ENCODE measurements at regions not wholly inside any gene's neighbourhood (a gene's known extent, or its start where the extent isn't known, plus 50 kb on each side); places are given as distances from the start of the nearest gene placed in this dataset.

DNA sequence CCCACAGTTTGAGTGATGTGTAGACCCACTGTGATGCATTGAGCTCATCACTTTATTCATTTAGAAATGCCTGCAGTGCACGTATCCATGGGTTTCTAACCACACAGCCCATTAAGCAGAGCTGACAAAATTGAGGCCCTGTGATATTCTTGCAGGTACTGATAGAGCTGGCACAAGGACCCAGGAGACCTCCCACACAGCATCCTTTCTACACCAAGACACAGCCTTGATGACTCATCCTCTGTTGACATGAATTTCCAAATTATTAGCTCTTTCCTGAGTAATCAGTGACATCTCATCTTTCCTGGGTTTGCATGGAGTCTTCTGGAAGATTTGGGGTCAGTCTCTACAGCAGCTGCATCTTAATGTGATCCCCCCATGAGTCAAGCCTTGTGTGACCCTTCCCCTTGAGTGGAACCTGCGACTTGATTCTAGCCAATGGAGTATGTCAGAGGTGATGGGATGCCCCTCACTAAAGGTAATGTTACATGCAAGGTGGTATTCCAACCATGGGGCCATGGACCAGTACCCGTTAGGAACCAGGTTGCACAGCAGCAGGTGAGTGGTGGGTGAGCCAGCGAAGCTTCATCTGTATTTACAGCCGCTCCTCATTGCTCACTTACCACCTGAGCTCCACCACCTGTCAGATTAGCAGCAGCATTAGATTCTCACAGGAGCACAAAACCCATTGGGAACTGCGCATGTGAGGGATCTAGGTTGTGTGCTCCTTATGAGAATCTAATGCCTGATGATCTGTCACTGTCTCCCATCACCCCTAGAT lies 181.1 kb upstream of the ARL4C start:
- DNase-seq (ENCODE audit: low read depth in 1 of 2, low spot score in 1 of 2), result no peak

DNA sequence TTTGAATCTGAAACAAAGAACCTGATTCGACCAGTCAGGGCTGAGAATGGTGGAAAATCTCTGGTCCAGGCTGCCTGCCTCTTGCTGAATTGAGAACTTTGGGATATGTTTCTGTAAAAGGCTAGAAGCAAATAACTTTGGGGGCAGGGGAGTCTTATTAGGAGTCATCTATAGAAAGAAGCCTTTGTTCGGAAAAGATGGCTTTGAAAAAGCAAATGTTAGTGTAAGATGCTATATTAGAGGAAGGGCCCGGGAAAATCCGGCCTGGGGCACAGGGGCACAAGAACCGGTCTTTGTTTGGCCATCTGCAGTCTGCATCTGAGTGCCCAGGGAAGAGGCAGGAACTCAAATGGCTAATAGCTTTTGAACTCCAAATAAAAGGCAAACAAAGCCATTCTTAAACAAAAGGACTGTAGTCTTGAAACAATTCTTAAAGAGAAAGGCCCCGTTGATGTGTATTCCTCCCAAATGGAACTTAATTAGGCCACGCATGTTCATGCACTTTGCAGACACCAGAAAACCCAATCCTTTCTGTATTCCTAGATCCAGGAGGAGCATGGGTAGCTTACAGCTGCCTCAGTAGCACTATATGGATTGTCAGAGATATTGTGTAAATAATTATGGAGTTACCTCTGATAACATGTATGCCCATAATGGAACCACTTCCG lies 180.0 kb upstream of the ARL4C start:
- DNase-seq (ENCODE audit: low read depth in 1 of 2, low spot score in 1 of 2), result no peak

DNA sequence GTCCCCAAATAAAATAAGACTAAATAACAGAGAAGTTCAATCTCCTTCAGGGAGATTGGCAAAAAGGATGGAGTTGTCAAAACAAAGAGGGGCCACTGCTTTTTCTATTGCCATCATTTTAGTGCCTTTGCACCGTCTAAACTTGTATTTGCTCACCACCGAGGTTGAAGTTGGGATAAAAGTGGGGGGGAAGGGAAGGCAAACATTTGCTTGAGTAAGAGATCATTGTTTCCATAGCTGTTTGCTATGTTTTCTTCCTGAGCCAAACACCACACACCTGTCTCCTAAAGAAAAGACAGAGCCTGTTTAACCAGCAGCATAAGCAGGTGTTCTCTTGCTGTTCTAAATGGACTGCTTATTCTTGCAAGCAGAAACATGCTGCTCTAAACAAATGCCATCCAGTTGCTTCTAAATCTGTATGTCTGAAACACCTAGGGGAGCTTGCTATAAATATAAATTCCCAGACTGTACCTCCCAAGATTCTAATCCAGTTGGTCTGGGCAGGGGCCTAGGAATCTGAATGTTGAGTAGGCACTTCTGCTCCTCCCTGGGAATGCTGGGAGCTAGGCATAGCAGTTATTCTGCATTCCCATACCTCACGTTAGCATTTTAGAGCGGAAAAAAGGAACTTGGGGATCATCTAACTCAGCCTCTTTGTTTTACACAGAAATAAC lies 179.4 kb upstream of the ARL4C start:
- no peak for DNase-seq (ENCODE audit: low read depth in 1 of 2, low spot score in 1 of 2)

DNA sequence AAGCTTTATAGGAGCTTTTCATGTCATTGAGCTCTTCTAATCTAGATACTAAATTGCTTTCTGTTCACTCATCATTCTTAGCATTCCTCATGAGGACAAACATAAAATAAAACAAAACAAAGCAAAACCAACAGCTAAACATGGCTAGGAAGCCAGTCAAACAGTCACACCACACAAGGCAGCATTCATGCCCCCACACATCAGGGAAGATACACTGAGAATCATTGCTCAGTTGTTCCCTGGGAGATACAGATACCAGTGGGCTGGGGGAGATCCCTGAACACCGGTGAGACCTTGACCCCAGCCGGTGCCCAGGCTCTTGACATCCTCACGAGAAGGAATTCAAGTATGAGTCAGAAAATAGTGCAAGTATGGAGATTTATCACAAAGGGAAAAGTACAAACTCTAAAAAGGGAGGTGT lies 177.9 kb upstream of the ARL4C start:
- DNase-seq (ENCODE audit: low read depth in 1 of 2, low spot score in 1 of 2), result no peak

DNA sequence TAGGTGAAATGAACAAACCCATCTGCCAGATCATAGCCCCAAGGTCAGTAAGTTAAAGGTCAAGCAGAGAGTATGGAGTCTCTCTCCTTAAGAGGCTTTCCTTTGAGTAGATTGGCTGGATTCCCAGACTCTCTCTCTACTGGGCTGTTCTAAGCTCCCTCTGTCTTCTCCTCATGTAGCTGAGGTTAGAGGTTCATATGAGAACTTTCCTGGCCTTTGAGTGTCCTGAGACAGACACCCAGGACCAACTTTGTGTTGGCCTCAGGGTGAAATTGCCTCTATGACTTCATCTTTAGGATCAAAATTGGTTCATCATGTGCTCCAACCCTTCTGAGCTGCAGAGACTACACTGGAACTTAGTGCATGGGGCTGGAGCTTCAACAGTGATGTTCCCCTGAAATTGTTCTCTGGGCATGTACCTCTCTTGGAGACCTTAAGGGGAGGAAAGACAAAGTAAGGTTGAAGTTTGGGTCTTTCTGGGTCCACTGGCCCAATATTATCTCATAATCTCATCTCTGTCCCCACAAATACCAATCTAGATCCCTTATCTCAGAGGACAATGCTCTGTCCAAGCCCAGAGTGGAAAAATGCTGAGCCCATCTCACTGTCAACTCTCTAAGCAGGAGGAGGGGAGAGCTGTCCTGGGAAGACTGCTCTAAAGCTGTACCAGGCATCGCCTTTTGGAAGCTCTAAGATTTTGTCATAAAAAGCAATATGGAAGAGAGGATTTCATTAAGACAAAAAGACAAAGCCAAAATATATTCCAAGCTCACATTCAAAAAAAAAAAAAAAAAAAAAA lies 177.3 kb upstream of the ARL4C start:
- DNase-seq (ENCODE audit: low read depth in 1 of 2, low spot score in 1 of 2), result no peak

DNA sequence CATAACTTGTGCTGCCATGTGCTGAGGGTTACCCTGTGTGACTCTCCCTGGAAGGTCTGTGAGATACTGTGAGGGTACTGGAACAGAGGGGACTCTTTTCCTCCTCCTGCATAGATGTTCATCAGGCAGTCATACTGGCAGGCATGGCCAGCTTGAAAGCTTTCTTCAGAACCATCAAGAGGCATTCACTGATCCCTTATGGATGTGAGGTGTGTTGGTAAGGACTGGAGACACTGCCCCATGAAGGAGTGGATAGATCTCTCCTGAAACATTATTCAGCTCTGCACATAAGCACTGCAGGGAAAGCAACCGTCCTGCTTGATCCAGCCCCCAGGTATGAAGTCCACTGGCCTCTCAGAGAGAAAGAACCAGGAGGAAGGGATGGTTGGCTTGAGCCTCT lies 176.6 kb upstream of the ARL4C start:
- no peak for DNase-seq (ENCODE audit: low read depth in 1 of 2, low spot score in 1 of 2)

DNA sequence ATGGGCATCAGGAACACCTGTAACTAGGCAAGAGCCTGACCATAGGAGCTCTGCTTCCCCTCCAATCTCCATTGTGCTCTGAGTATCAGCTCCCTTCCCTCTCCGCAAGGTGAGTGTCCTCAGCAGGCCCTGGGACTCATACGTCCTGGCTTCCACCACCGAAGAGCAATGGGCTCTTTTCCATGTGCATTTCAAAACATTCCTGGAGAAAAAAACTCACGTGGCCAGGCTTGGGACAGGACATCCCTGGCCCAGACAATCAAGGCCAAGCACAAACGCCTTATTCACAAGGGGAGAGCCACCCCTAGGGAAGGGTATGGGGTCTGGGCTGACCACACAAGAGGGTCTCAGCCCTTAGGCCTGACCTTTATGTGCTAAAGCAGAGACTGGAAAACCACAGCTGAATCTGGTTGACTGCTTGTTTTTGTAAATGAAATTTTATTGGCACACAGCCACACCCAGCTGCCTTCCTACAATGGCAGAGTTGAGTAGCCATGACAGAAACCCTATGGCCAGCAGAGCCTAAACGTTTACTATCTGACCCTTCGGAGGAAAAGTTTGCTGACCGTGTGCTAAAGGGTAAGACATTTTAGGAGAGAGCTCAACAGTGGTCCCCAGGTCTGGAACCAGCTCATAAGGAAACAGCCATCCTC lies 175.7 kb upstream of the ARL4C start:
- no peak for DNase-seq (ENCODE audit: low read depth in 1 of 2, low spot score in 1 of 2)

DNA sequence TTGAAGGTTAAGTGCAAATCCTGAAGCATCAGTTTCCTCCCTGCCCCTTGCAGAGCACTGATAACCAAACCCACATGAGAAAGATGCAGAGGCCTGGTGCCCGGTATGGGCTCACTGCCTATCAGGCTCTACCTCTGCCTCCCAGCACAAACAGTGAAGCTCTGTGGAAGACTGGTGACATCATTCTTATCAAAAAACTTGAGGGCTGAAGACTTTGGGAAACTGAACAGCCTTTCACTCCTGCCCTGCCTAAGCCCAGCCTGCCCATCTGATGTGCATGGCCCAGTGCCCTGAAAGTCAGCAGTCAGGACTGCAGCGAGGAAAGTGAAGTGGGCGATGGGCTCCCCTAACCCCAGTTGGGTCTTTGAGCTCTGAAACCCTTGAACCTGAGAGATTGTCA lies 174.8 kb upstream of the ARL4C start:
- no peak for DNase-seq (ENCODE audit: low read depth in 1 of 2, low spot score in 1 of 2)

DNA sequence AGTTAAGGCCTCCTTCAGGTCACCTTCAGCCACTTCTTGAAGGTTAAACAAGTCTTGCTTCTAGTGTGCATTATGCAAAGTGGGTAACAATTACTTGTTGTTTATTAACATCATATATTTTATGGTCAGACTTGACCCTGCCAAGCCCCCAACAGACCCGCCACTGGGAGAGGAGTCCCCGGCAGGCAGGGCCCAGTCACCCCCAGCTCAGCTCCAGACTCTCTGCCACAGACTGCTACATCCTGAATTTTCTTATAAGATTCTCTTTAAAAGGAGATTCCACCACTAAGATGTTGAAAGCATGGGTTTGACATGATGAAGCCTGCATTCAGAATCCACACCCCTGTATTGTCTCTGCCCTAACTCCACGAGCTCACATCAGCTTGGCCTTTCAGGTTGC lies 174.3 kb upstream of the ARL4C start:
- DNase-seq (ENCODE audit: low read depth in 1 of 2, low spot score in 1 of 2), result no peak

DNA sequence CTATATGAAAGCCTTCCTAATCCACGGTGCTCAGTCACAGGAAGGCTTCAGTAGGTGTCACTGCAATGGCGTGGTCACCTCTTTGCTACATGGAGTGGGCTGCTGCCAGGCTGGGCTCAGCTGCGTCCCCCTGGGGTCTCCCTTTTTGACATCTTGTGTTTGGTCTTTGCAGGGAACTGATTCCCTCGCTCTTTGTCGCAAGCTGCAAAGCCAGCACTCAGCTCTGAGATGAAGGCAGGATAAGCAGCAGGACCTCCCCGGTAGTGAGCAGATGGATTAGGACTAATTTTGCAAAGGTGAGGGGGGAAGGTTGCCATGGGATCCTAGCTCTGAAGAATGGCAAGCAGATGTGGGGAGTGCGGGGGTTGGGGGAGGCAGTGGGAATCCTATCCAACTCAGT lies 173.9 kb upstream of the ARL4C start:
- no peak for DNase-seq (ENCODE audit: low read depth in 1 of 2, low spot score in 1 of 2)

DNA sequence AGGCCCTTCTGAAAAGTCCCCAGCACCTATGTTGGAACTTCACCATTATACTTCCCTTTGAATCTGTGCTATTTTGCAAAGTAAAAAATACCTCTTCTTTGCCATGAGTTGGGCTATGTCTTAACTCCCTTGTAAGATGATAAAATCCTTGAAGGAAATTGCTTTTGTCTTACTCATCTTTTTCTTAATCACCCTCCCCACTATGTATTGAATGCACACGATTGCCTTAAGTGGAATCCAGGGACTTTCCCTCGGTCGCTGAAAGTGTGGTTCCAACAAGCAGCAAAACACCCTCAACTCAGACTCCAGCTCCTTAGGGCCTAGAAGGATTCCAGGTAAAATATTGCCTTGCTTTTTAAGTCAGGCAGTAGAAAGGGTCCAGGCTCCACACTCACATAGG lies 173.2 kb upstream of the ARL4C start:
- no peak for DNase-seq (ENCODE audit: low read depth in 1 of 2, low spot score in 1 of 2)

DNA sequence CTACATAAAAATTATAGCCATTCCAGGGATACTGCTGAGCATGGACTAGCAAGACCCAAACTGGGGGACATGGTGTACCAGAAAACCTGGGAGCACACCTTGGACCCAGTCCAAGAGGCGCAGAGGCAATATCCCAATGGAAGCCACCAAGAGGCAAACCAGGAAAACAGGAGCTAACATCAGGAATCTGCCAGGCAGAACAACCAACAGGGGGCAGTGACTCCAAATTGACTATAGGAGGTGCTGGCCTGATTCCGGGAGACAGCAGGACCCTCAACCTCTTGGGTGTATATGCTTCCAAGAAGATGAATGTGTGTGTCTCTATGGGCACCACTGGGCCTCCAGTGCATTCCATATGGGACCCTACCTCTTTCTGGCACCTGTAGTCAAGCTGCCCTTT lies 172.7 kb upstream of the ARL4C start:
- DNase-seq (ENCODE audit: low read depth in 1 of 2, low spot score in 1 of 2), result no peak

DNA sequence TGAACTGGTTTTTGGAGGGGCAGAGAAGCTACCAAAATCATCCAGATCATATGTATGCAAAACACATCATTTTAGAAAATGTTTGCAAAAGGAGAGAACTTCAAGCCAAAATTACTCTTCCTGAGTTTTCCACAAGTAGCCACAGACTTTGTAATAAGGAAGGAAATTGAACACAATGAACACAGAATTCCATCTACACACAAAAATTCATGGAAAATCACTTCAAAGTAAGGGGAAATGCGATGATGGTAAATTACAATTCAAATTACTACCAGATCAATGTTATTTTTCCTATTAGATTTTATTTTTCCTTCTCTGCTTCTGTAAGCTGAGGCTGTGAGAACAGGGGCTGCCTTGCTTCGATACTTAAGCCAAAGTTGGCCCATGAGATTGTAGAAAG lies 172.1 kb upstream of the ARL4C start:
- DNase-seq (ENCODE audit: low read depth in 1 of 2, low spot score in 1 of 2), result no peak

DNA sequence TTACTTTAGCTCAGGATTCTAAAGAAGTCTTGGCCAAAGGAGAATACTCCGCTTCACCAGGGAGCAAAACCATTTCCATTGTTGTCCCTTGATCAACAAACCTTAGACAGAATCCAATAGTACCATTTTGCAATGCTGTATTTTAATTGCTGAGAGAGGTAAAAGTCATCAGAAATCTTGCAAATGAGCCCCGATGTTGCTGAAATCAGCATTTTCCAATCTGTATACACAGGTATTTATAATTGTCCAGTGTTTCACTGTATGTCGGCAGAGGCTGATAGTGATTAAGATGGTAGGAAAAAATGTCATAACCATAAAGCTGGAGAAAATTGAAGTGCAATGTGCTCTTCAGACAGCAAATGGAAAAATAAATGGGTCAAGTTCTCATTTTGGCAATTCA lies 170.0 kb upstream of the ARL4C start:
- DNase-seq (ENCODE audit: low read depth in 1 of 2, low spot score in 1 of 2), result no peak

DNA sequence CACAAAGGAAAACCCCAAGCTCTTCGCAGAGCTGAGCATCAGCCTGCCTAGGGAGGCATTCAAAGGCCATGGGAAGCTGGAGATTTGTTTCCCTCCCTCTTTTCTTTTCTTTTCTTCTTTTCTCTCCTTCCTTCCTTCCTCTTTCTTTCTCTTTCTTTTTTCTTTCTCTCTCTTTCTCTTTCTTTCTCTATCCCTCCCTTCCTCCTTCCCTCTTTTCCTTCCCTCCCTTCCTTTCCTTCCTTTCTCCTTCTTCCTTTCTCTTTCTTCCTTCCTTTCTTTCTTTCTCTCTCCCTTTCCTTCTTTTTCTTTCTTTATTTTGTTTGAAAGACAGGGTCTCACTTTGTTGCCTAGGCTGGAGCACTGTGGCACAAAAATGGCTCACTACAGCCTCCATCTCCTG lies 168.4 kb upstream of the ARL4C start:
- no peak for DNase-seq (ENCODE audit: low read depth in 1 of 2, low spot score in 1 of 2)

DNA sequence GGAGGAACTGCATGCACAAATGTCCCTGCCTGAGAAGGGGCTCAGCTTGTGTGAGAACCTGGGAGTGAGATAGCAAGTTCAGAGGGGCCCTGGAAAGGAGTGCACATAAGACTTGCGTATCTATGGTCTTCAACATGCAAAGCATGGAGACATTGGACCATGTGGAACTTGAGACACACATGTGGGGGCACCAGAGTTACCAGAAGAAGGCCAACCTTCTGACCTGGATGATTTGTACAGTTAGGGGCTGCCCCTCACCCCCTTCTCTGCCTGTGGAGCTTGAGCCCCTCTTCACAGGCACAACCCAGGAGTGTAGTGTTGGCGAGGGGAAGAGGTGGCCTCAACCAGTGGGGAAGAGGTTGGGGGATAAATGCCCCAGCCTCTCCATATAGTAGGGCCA lies 165.0 kb upstream of the ARL4C start:
- no peak for DNase-seq (ENCODE audit: low read depth in 1 of 2, low spot score in 1 of 2)

DNA sequence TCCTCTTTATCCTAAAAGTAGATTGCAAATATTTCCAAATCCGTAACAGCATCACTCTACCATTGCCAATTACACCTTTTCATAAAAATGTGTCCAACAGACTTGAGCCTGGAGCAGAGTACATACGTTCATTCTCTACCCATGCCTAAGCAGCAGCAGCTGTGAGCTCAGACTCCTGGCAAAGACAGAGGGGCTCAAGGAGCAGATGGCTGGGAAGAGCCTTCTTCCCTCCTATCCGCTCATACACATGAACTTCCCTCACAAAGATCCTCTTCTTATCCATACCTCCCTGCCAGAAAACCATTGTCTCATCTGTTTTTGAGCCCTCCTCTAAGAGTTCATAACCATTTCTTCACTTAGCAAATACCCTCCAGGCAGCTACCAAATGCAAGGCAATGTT lies 164.3 kb upstream of the ARL4C start:
- no peak for DNase-seq (ENCODE audit: low read depth in 1 of 2, low spot score in 1 of 2)

DNA sequence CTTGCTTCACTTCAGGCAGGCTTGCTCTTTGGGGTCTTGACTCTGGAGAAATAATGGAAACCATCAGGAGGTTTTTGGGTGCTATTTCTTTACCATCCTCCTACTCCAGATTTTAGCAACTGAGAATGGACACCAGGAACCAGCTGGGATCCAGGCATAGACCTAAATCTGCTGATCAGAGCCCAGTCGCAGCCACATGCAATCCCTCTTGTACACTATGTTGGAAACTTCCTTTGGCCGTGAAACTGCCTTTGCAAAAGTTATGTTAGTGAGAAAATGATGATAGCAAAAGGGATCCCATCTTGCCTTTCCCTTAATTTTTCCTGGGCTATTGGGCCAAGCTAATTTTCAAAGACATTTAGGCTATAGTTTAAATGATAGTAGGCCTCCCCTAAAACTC lies 158.8 kb upstream of the ARL4C start:
- DNase-seq (ENCODE audit: low read depth in 1 of 2, low spot score in 1 of 2), result no peak

DNA sequence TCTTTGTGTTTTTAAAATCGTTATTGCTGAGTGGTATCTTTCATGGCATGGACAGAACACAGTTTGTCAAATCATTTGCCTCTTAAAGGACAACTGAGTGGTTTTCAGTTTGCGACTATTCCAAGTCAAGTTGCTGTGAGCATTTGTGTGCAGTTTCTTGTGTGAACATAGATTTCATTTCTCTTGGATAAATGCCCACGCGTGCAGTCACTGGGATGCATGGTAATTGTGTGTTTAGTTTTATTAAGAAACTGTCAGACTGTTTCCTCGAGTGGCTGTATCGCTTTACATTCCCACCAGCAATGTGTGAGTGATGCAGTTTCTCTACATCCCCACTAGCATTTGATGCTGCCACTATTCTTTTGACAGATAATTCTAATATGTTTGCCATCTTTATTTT lies 154.0 kb upstream of the ARL4C start:
- DNase-seq (ENCODE audit: low read depth in 1 of 2, low spot score in 1 of 2), result no peak

DNA sequence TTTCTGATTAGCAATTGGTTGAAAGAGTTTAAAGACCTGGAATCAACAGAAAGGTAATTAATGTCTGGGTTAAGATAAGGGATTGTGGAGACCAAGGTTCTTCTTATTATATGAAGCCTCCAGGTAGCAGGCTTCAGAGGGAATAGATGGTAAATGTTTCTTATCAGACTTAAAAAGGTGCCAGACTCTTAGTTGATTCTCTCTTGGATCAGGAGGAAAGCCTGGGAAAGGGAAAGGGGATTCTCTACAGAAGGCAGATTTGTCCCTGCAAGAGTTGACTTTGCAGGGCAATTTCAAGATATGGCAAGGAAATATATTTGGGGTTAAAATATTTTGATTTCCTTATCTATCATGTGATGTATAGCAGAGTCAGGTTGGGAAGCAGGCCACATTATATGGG lies 153.1 kb upstream of the ARL4C start:
- no peak for DNase-seq (ENCODE audit: low read depth in 1 of 2, low spot score in 1 of 2)

DNA sequence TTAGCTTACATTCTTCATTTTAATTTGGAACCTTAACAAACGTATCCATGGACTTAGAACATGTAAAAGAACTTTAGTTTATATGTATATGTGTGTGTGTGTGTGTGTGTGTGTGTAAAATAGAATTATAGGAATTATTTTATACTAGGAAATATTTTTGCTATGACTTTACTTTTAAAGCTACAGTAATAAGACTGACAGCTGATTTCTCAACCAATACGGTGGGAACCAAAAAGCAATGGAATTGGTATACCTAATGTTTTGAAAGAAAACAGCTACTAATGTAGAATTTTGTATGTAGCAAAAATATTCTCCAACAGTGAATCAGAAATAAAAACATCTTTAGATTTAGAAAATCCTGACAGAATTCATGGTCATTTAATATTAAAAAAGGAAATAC lies 146.5 kb upstream of the ARL4C start:
- DNase-seq (ENCODE audit: low read depth in 1 of 2, low spot score in 1 of 2), result no peak

Data from stimulated activated CD4-positive, alpha-beta T cell treated with anti-CD3 and anti-CD28 coated beads, Interleukin-15, amount 100 ng/mL, for 1 hour (primary cell).